ENCODE measurements at regions not wholly inside any gene's neighbourhood (a gene's known extent, or its start where the extent isn't known, plus 50 kb on each side); places are given as distances from the start of the nearest gene placed in this dataset.
A peak's percentile ranks its signal among the peaks of the same experiment; 100 is the strongest.

DNA sequence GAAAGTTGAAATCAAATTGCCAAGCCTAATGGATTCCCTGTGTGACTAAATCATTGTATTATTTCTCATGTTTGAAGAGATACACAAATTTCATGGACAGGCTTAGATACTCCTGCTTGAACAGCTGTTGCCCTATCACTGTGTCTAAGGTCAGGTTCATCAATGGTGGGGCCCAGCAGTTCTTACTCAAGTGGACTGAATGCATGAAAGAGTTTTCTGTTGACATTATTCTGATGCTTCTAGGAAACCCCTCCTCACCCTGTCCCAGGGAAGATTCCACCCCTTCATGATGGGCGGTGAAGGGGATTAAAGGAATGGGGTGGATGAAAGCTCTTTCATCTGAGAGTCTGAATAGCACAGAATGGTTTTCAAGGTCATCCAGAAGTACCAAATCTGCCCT, 148.8 kb downstream of the INO80D start:
- DNase-seq (ENCODE audit: low read depth, low spot score), result no peak
- no peak overlapping the region for H3K4me3 ChIP-seq (ENCODE audit: low read length)

DNA sequence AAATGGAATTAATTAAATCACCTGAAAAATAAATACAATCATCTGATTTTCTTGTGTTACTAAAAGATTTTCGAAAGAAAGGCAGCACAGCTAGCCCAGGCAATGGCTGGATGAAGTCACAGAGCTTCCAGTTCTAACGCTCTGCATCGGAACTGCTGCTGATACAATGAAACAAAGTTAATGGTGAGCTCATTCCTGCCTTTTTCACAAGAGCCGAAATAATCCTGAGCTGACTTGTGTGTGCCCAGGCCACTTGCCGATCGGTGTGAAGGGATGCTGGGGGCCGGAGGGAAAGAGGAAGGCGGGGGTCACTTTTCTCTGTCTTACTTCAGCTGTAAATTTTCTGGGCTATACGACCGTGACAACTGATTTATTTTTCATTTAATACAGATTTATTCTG, 149.5 kb downstream of the INO80D start:
- no peak overlapping the region for H3K4me3 ChIP-seq (ENCODE audit: low read length)
- no peak for DNase-seq (ENCODE audit: low read depth, low spot score)

DNA sequence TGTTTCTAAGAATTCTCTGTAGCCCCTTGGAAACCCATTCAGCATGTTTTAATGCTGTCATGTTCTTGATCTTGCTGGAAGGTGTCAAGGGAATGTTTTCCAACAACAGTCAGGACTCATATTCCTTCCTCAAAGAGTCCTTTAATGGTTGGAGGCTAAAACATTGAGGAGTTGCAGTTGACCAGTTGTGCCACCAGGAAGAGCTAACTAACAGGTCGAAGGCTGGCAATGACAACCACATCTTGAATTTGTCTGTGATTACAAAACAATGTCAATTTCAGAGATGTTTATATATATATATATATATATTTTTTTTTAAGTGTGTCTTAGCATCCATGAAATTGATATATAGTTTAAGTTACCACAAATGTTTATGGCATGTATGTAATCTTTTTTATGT, 151.5 kb downstream of the INO80D start:
- no peak overlapping the region for H3K4me3 ChIP-seq (ENCODE audit: low read length)

DNA sequence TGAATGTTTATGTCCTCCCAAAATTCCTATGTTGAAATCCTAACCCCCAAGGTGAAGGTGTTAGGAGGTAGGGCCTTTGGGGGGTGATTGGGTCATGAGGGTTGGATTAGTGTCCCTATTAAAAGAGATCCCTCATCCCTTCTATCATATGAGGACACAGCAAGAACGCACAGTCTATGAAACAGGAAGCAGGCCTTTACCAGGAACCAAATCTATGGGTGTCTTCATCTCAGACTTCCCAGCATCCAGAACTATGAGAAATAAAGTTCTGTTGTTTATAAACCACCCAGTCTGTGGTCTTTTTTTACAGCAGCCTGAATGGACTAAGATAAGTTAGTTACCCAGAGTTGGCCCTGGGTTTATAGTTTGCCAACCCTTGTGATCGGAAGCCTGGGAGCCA, 153.1 kb downstream of the INO80D start:
- H3K4me3 ChIP-seq (ENCODE audit: low read length), result no peak overlapping the region
- DNase-seq (ENCODE audit: low read depth, low spot score), result no peak

More for the DNA sequence above, 151.5 kb downstream of the INO80D start:
- no peak for DNase-seq (ENCODE audit: low read depth, low spot score)

DNA sequence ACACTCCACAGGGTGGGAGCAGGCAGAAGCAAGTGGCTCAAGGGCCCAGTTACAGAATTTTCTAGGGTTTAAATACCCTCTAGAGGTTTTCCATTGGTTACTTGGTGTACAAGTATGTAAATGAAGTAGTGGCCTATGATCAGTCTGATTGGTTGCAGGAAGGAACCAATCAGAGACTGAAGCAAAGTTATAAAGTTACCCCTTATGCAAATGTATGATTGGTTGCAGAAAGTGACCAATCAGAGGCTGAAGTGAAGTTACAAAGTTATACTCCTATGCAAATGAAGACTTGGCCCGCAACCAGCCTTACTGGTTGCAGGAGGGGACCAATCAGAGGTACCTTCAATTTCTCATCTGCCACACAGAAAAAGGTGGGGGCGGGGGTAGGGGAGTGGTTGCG, 154.6 kb downstream of the INO80D start:
- H3K4me3 ChIP-seq (ENCODE audit: low read length), result no peak overlapping the region
- DNase-seq (ENCODE audit: low read depth, low spot score), result no peak

DNA sequence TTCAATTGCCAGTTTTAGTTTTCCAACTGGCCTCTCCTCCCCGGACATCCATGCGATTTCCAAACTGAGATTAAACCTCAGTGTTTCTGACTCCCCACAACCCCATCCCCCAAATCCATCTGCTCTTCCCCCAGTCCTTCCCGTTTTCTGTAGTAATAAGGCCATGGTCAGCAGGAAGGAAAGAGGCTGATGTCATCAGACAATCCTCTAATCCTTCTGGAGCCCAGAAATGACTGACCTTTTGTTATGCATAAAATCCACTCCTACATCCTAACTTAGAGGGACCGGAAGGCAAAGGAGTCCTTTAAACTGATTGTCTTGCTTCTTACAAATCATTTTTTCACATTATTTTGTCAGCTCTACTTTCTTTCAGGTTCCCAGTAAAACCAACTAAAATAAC, 155.8 kb downstream of the INO80D start:
- no peak overlapping the region for H3K4me3 ChIP-seq (ENCODE audit: low read length)
- no peak for DNase-seq (ENCODE audit: low read depth, low spot score)

DNA sequence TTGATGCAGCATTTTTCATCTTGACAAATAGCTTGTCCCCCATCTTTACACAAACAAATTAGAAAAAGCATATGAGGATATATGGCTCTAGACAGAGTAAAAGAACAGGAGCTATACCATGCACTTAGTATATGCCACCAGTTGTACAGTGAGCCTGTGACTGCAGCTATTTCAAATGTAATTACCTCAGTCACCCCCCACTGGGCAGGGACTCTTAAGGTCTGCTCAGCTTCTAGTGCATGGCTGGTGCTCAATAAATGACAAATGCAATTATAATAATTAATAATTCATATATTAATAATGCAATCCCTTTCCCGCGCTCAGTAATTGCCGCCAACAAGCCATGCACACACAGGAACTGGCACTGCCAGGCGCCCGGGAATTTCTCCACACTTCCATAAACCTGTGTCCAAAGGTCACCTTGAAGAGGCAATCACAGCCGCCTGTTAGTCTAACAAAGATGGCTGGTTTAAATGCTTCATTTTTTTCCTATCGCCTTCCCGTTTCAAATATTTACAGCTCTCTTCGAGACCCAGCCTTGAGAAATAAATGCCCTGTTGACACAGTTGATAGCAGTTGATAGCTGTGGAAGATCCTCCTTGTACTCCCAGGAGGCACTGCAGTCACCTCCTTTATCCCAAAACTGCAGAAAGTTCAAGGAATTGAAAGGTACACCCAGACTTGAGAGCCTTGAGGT, 156.6 kb downstream of the INO80D start:
- DNase-seq (ENCODE audit: low read depth, low spot score), result no peak
- H3K4me3 ChIP-seq (ENCODE audit: low read length), result no peak overlapping the region

DNA sequence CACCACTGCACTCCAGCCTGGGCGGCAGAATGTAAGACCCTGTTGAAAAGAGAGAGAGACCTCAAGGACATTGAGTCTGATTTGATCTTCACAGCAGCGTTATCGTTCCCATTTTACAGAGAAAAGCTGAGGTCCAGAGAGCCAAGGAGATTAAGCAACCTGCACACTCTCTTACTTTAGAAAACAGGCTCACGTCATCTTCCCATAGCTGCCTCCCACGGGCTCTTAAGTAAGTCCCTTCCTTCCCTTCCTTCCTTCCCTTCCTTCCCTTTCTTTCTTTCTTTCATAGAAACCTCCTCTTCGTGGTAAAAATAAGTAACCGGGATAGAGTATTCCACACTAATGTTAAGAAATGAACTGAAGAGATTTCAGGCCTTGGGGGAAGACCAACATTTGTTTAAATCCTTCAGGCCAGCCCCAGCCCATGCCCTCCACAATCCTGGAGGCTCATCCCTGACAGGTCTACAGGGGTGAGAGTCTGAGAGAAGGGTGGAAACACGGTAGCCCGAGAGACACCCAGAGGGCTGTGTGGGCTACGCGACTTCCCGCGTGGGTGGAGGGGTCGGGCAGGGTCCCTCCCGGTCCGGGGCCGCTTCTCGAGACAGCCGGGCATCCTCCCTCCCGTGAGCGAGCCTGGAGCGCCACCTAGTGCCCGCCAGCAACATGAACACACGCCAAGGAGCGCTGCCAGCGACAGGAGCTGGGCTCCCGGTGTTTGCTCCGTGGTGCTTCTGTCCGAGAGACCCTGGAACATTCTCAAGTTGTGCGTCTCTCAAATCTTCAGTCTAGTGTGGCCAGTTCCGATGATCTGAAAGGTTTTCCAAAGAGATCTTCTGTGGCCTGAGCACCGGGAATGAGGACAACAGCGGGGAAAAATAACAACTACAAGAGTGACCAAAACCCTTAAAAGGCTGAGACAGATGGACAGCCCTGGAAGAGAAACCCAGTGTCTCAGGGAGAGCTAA, 160.3 kb downstream of the INO80D start:
- no peak overlapping the region for H3K4me3 ChIP-seq (ENCODE audit: low read length)
- DNase-seq (ENCODE audit: low read depth, low spot score), result peak; percentile 14

DNA sequence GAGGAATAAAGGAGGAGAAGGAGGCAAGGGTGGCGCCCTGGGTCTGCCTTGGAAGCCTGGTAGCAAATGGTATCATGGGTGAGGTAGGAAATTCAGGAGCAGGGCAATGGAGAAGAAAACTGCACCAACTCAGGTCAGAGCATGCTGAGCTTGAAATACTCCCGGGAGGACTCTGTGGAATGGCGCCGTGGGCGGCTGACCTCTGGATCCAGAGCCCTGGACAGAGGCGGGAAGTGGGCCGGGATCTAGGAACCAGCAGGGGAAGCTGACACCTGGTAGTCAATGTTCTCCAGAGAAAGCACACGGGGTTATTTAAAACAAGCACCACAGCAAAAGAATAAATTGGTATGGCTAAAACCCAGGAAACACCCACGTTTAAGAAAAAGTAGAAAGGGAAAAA, 161.3 kb downstream of the INO80D start:
- no peak overlapping the region for H3K4me3 ChIP-seq (ENCODE audit: low read length)
- no peak for DNase-seq (ENCODE audit: low read depth, low spot score)

DNA sequence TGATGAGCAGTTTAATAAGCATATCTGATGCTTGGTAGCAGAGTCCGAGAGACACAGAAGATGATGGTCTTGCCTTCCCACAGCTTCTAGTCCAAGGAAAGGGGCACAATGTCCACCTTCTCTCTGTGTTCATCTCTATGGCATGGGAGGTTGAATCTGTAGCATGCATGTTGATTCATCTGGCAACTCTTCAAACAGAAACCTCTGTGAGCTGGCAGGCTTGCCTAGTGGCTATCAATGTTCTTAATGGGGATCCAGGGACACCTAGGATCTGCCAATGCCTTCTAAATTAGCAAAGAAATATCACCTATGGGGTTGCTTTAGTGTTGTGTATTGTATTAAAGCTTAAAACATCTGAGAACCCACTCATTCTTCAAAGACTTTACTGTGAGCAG, 170.8 kb downstream of the INO80D start:
- H3K4me3 ChIP-seq (ENCODE audit: low read length), result no peak overlapping the region
- no peak for DNase-seq (ENCODE audit: low read depth, low spot score)

DNA sequence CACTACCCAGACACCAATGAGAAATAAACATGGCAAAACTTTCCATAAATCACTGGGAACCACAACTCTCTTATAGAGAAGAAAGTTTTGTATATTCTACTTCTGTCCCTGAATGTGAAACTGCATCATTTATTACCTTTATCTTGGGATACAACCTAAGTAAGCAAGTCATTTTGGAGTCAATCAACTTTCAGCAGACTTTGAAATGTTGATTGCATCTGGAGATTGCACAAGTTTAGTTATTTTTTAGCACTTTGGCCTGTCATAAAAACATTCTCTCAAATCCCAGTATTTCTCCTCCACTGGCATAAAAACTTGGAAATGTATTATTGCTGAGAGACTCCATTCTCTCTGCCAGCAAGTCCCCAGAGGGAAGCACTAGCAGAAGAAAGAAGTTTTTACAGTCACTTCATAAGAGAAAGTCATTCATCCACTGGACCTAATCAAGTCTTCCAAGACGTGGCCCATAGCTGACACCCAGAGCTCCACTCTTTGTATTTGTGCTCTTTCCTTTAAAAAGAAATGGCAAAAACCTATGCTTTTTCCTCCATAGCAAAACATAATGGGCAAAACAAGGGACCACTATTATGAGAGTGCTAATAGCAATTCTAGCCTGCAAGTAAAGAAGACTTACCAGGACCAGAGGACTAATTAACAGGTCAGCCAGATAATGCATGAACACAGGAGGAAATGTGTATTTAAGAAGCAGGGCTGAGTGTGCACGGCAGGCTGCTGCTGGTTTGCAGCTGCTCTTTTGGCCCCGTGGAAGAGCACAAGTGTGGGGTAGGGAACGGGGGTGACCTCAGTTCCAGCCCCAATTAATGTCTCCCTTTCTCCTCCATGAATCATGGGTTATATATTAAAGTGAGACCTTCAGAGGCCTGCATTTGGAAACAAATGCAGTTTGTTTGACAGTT, 171.5 kb downstream of the INO80D start:
- no peak for DNase-seq (ENCODE audit: low read depth, low spot score)
- no peak overlapping the region for H3K4me3 ChIP-seq (ENCODE audit: low read length)

DNA sequence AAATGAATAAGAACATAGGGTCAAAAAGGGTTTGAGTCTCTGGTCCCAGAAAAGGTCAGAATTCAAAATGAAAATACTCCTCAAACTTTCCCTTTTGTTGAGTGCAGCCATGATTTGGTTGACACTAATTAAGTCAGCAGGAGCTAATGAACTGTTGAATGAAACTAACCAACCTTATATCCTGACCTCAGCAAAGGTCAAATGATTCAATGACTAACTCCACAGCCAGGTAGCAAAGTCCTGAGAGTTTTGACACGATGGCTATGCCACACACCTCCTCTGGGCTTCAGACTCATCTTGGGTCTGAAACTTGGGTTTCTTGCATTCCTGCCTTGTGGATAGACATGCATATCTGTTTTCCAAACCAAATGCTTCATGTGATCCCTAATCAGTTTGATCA, 172.3 kb downstream of the INO80D start:
- no peak overlapping the region for H3K4me3 ChIP-seq (ENCODE audit: low read length)
- no peak for DNase-seq (ENCODE audit: low read depth, low spot score)

DNA sequence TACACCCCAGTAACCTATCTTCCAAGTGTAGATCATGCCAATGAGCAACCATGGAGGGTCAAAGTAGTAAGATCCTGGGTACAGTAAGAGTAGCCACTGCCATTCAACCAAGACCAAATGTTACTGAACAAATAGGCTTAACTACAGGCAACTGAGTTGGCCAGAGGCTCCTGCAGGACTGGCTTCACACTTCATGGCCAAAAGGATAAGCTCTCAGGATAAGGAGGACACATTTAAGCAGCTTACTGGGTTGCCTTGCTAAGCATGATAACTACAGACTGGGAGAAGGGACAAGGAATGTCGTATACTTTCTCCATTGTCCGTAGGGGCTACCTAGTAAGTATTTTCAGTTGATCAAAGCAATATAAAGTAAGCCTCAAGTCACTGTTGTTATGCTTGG, 174.7 kb downstream of the INO80D start:
- DNase-seq (ENCODE audit: low read depth, low spot score), result no peak
- H3K4me3 ChIP-seq (ENCODE audit: low read length), result no peak overlapping the region

DNA sequence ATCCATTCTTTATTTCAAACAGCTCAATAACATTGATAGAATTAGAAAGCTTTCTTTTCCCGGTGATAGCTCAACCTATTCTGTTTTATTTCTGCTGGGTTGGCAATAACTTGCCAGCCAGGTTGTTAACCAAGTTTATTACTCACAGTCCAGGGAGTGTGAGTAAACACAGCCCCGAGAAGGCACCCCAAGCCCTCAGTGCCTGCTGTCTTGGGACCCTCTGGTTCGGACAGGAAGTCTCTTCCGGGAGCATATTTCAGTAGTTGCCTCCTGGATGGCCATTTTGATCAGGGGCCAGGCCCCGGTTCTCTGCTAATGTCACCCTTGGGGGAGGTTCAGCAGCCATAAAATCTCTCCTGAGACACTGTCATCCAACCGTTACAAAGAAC, 176.8 kb downstream of the INO80D start:
- H3K4me3 ChIP-seq (ENCODE audit: low read length), result no peak overlapping the region
- no peak for DNase-seq (ENCODE audit: low read depth, low spot score)

DNA sequence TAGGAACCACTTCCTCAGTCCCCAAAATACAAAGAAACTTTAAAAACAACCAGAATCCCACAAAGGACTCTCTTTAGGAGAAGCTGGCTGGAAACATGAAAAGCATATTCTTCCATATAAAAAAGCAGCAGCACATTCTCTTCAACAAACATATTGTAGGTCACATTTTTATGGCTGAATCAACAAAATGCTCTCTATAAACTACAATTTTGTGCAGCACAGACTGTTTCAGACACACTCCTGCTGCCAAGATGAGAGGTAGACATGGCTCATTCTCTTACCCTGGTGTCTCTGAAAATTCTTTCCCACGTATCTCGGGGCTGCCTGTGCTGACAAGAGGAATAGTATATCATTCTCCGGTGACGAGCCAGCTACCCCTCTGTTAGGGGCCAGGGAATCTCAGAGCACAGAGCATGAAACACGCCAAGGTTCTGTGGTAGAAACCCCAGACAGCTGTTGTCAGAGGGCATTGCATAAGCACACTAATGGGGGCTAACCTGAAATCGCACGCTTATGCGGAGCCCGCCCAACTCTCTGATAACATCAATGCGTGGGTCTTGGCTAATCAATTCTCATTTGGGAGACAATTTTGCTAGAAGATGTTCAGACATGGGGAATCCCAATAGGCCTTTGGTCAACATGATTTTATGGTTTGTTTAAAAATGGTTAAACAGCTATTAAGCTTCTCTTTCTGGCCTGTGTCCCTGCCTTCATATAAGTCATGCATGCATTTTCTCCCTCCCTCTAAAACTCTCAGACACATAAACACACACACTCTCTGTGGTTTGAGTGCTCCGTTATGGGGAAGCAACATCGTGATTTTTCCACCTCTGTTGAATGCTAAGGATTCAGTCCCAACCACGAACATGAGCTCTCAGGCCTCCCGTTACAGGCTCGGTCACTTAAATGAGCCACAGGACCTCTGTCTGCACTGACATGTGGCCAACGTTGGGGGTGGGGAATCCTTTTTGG, 177.5 kb downstream of the INO80D start:
- no peak for DNase-seq (ENCODE audit: low read depth, low spot score)
- H3K4me3 ChIP-seq (ENCODE audit: low read length), result no peak overlapping the region

DNA sequence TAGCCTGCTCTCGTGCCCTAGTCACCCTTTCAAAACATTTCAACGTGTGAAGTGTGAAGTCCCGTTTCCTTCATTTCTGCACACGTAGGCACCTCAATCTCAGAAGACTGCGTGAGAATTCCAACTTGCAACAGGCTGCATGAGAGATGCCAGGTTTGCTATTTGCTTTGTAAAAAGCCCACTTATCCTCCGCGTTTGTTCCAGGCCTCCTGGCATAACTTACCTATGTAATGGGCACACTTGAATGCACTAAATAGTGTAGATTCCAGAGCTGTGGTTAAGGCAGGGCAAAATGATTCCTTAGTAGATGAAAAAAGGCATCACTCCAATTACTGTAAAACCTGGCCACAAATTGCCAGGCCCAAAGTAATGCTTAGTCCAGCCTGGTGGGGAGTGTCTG, 179.6 kb downstream of the INO80D start:
- DNase-seq (ENCODE audit: low read depth, low spot score), result no peak
- H3K4me3 ChIP-seq (ENCODE audit: low read length), result no peak overlapping the region

DNA sequence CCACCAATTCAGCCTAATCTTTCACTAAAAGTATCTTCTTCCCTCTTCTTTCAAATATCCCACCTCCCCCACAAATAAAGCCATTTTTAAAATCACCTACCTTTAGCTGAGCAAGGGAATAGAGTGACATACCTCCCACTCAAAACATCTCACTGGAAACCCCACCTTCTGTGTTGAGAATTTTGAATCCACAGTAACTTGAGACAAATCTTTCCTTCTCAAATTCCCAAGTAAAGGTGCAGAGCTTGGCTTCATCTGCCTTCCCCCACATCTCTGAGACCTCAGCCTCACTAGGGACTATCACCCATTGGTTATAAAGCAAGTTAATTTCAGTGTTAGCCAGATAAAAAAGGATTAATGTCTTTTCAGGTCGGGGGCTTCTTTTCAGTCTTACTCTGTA, 180.4 kb downstream of the INO80D start:
- H3K4me3 ChIP-seq (ENCODE audit: low read length), result no peak overlapping the region

DNA sequence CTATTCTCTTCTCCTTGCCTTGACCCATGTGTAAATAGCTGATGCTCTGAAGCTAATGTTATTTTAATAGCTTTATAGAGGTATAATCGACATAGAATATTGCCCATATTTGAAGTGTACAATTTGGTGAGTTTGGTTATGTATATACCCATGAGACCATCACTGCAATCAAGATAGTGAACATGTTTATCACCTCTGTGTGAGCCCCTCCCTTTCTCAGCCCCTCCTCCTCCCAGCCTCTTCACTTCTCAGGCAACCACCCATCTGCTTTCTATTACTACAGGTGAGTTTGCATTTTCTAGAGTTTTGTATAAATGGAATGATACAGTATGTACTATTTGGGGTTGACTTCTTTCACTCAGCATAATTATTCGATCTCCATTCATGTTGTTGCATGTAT, 181.1 kb downstream of the INO80D start:
- no peak for DNase-seq (ENCODE audit: low read depth, low spot score)
- H3K4me3 ChIP-seq (ENCODE audit: low read length), result no peak overlapping the region

More for the DNA sequence above, 180.4 kb downstream of the INO80D start:
- no peak for DNase-seq (ENCODE audit: low read depth, low spot score)

Measured in Jurkat, Clone E6-1 (cell line).